Esophagus mucosa (tissue), 1 donor: ENCODE measurements at regions not wholly inside any gene's neighbourhood (a gene's known extent, or its start where the extent isn't known, plus 50 kb on each side); places are given as distances from the start of the nearest gene placed in this dataset.

Source experiments
- ATAC-seq: fragments of 200-7000 bp; cut with Tn5 transposase; one replicate; pipeline ENCODE4 v1.9.1; 2020
- donor health status: DM: yes; HTN: yes; CAD: no.

DNA sequence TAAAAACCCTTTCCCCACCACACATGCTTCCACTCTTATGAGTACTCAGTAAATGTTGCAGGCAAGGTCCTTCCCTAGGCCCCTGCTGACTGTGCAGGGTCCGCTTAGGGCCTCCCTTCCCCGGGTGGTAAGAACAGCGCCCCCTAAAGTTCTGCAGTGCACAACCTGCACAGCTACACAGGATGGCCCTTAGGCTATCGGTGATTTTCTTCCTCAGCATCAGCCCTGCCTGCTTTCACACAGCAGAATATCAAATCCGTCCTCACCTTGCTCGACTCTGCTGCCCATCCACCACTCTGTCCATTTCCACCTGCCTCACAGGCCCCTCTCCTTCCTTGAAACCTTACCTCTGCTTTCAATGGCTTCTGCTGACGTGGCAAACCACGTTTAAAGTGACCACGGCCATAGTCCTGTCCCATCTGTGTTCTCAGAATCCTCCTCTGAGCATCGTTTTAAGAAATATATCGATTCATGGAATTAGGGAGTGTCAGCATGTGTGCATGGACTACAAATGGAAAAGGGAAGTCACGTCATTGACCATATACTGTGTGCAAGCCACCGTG lies 51.4 kb upstream of the TMEM132E start:
- no peak for ATAC-seq

DNA sequence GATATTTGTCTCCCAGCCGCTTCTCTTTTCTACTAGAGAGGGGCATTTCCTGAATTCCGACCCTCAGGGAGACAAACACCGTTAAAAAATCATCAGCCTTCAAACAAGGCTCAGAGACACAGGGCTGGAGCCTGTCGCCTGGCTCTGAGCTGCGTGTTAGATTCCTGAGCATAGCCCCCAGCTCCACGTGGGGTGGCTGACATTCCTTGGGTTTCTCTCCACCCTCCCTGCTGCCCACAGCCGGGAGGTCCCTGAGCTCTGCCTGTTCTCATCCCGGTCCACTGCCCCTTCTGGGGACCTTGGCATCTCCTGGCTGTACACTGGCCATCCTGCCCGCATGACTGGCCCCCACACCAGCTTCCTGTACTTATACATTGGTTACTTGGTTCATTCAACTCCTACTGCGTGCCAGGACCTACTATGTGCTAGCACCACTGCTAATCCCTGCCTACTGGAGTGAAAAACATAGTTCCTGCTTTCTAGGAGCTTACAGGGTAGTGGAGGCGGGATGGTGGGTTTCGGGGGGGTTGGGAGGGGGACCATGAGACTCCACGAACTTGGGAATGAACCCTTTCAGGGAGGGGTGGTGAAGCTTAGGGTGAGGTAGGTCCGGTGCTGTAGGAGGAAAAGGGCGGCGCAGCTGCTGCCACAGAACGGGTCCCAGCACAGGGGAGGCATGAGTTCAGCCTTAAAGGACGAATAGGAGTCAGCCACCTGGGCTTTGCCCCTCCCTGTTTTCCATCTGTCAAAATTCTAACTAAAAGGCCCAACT lies 52.1 kb upstream of the TMEM132E start:
- no peak for ATAC-seq

DNA sequence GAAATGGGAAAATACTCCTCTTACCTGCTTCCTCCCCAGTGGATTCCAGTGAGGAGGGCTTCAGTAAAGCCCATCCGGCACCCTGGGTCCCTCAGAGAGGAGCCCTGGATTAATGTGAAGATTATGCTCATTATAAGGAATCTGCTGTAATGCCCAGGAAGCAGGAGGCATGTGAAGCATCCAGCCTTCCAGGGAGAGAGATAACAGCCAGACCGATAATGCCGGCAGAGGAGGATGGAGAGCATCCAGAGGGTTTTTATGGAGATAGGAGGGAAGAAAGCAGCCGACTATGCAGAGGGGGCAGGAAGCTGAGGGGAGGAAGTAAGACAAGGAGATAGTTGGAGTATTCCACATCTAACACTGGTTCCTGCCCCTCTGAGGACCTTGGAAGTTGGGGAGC lies 53.7 kb upstream of the TMEM132E start:
- ATAC-seq: no peak

DNA sequence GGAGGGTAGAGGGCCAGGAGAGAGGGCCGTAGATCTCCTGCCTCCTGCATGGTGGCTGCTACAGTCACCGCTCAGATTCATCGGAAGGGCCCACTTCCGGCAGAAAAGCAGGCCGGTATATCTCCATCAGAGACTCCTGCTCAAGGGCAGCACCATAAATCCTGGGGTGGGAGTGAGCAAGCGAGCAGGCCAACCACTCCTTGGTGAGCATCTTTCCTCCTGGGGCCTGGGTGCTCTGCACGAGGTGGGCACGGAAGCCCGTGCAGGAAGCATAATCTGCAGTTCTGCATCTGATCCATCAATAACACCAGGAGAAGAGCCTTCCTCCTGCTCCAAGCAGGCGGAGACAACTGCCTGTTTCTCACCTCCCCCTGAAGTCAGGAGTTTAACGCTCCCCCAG lies 57.4 kb upstream of the TMEM132E start:
- ATAC-seq: no peak

DNA sequence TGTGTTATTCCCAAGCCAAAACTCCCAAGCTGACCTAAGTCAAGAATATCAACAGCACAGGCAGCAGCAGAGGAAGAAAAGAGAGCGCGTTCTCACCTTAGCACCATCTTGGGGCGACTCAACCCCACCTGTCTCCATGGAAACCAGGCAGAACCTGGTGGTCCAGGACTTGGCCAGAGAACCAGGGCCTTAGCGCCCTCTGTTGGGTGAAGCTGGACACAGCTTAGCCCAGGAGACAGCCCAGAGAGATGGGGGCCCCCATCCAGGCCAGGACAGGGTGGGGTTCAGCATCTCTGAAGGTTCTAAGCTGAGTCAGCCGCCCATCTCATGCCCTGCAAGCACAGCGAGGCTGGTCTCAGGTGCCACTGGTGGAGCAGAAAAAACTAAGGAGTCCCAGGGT lies 60.1 kb upstream of the TMEM132E start:
- ATAC-seq: no peak

DNA sequence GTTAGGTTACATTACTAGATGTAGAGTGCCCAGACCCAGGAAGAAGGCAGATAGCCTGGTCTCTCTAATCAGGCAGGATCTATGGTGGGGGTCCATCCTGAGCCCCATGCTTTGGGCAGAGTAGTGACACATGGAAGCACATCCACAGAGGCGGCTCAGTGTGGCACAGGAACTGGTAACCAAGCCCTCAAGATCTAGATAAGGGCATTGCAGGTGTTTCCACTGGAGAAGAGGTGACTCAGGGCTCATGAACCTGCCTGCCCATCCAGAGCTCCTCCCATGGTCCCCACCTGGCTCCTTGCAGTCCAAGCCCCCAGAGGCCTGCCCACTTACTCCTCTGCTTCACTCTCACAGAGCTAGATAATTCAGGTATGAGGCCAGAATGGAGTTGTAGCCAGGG lies 62.0 kb upstream of the TMEM132E start:
- ATAC-seq: no peak

DNA sequence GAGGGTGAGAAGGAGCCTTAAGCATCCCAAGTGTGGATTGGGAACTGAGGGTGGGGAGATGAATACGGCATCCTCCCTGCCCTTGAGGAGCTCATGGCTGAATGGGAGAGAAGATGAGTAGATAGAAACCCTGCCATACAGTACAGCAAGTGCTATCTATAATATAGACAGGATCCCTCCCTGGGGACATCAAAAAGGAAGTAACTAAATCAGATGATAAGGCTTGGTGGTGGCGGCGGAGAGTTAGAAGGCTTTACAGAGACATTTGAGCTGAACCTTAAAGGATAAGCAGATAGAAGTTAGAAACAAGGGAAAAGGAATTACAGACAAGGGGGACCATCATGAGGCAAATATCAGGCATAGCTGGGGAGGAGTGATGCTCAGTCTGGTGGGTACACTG lies 67.5 kb upstream of the TMEM132E start:
- no peak for ATAC-seq

DNA sequence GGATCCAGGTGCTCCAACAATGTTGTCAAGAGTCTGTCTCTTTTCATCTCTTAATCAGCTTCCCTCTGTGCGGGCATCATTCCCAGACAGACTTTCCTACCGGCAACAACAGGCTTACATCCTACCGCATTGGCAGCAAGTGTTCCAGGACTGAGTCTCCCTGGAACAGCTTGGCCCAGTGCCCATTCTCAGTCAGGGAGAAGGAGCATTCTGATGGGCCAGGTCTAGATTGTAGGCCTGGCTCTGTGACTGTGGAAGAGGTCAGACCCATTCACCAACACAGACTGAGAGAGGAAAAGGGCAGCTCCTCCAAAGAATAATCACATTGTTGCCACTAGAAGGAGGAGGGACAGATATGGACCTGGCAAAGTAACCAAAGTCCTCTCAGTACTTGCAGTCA lies 68.1 kb upstream of the TMEM132E start:
- ATAC-seq: no peak

DNA sequence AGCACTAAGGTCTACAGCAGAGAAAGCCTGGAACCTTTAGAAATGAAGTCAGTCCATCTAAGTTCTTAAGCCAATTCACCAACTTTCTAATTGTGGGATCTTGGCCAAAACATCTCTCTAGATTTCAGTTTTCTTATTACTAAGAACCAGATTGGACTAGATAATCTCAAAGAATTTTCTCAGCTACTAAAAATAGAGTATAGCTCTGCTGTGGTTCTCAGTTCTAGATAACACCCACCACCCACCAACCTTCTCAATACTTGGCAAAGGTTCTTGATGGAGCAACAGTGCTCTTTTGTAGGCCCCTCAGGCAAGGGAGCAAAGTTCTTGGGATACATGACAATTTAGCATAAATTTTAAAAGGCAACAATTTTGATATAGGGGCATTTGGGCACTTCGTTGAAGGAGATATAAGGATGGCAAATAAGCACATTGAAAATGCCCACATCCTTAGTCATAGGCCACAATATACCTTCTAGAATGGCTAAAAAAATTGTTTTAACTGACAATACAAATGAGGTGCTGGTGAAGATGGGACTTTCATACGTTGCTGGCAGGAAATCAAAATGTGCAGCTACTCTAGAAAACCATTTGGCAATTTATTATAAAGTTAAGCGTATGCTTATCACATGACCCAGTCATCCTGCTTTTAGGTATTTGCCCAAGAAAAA lies 74.4 kb upstream of the TMEM132E start:
- no peak for ATAC-seq

DNA sequence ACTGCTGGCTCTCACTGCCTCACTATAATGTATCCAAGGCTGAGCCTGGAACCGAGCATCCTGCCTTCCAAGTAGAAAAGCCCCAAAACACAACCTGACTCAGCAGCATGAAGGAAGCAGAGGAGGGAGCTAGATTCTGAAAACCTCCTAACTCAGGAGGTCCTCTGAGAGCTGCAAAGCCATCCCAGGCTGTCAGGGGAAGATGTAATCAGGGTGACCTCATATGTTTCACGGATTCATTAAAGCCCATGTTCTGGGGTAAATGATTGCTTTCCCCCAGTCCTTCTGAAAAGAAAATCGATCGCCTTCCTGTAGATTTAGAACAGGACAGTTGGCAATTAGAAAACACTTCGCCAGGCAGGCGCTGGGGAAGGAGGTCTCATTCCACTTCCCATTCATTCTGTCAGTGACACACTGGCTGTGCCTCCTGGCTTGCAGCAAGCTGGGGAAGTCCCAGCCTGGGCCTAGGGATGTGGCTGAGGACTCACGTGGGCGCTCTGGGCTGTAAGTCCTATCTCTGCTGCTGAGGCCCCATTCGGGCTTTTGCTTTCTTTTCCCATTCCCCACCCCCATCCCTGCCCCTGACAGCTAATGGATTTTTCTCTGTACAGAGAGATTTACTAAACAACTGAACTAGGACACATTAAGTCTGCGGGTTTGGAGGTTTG lies 75.7 kb upstream of the TMEM132E start:
- ATAC-seq: no peak

DNA sequence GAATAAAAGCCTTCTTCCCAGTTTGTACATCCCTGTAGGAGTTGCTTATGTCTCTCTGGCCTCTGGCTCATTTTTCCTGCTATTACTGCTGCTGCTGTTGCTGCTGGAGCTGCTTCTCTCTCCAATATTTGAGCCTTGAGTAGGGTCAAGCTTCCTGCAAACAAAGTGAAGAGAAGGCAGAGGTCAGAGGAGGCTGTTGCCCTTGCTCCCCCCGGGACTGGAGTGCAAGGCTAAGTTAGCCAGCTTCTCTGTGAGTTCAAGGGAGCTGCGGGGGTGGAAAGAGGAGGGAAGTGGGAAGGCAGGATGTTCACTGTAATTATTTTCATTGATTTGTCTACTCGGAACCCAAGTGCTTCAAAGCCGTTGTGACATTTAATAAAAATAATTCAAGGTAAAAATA lies 77.0 kb upstream of the TMEM132E start:
- ATAC-seq: no peak

DNA sequence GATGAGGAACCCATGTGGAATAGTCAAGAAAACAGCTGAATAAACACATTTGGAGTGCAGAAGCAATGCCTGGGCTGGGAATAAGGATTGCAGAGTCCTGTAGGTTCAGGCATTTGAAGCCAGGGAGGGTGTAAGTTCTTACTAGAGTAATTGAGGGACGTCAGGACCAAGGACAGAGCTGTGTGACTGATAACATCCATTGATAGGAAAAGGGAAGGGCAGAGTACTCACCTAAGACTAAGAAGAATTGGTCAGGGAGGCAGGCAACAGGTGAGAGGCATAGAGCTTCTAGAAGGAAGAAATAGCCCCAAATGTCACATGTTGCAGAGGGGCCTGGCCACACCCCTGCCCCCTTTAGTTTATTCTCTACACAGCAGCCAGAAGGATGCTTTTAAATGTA lies 79.8 kb upstream of the TMEM132E start:
- no peak for ATAC-seq

DNA sequence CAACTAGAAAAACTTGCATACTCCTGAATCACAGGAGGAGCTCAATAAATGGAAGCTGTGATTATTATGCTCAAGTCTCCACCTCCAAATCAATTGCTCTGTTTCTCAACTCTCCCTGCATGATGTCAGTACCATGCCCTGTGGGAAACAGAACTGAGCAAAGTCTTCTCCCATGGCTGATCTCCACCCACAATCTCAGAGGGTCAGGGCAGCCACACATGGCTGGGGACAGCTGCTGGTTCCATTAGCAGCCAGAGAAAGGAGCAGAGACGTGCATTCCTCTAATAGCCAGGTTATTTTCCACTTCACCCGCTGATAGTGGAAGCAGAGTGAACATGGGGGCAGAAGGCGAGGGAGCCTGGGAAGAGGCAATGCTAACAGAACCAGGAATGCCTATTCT lies 85.5 kb upstream of the TMEM132E start:
- ATAC-seq: no peak

DNA sequence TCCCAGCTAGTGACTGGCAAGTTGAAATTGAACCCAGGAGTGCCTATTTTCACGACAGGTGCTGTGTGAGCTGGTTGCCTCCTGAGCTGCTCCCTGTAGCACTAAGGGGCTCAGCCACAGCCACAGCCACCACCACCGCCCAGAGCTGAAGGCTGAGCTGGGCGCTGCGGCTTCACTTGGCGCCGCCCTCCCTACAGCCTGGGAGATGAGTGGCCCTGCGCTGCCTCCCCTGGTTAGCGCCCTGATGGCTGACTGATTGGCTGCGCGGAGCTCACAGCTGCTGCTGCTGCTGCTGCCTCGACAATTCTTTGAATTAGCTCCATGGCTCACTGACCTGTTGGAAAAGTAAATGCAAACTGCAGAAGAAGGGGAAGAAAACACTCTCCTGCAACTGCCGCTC lies 91.8 kb upstream of the TMEM132E start:
- ATAC-seq: no peak

DNA sequence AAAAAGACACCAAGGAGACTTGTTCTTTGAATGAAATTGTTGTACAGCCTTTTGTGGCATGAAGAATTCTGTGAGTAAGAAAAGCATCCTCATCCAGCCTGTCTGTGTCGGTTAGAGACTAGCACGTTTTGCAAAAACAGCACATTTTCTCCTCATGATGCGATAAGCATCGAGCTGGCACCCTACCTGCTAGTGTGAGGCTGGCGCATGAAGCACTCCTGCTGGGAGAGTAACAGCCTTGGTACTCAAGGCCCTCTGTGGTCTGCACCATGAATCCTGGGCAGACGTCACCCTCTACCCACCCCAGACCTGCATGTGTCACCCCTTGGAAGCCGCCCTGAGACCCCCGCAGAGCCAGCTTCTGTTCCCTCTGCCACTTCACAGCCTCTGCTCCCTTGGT lies 92.6 kb upstream of the TMEM132E start:
- no peak for ATAC-seq

DNA sequence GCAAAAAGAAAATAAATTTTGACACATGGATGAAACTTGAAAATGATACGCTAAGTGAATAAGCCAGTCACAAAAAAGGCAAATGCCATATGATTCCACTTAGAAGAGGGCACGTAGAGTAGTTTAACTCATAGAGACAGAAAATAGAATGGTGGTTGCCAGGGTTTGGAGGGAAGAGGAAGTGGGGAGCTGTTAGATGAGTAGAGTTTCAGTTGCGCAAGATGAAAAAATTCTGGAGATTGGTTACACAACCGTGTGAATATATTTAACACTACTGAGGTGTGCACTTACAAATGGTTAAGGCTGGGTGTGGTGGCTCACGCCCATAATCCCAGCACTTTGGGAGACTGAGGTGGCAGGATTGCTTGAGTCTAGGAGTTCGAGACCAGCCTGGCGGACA lies 93.4 kb upstream of the TMEM132E start:
- ATAC-seq: no peak

DNA sequence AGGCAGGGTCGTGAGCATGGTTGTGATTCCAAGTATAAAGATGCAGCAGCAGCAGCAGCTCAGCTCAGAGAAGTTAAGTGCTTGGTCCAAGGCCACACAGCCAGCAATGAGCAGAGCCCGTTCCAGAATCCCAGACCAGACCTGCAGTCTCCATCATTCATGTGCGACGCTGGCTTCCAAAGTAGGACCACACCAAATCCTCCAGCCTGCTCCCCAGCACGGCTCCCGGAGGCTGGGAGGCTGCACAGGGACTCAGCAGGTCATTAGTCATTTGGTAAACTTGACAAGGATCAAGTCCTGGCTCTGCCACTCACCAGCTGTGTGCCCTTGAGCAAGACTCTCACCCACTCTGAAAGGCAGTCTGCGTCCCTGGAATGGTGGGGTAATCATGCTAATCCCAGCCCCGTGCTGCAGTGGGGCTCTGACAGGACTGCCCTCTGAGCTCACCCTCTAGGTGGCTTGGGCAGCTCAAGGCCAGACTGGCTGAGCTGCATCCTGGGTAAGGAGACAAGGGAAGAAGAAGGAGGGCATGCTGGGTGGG lies 95.1 kb upstream of the TMEM132E start:
- ATAC-seq: no peak

DNA sequence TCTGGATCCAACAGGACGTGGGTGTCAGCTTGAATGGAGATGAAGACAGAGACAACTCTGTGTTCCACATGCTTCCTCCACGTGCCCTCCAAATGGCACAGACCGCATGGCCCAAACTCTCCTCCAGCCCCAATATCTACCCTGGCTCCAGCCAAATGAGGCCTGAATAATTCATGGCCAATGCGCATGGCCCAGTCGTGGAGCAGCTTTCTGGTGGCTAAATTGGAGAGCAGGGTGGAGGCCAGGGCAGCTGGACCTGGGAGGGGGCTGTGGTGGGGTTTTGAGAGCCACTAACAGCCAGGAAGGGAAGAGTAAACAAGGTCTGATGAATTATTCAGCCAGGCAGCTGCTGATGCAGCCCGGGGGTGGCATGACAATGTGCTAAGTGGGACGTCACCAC lies 96.7 kb upstream of the TMEM132E start:
- no peak for ATAC-seq

DNA sequence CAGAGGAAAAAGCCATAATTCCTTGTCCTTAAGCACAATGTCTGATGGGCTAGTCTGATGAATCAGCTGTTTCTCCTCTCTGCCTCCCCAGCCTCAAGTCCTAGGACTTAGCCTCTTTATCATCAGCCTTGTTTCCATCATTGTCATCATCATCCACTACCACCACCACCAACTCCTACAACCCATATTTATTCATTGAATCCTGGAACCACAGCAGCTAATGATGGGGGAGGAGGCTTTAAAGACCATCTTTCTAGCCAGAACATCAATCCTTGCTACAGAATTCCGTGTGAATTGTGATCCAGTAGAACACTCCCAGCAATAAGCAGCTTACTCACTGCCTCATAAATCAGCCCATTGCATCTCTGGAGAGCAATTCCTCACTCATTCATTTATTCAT lies 97.6 kb upstream of the TMEM132E start:
- ATAC-seq: no peak

DNA sequence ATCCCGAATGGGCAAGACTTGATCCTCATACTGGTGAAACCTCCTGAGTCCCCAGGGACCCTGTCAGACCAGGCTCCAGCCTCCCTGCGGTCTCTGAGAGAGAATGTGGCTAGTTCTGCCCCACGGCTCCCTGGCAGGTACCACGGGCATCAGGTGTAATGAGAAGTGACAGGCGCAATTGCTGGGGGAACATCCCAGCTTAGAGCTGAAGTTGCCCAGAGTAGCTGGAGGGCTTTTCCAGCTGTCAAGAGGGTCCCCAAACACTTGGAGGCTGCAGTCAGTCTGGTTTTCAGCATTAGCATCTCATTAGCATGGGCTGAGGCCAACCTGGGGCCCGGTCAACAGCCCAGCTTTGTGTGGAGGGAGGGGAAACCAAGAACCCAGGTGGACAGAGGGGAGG lies 100.0 kb upstream of the TMEM132E start:
- no peak for ATAC-seq

DNA sequence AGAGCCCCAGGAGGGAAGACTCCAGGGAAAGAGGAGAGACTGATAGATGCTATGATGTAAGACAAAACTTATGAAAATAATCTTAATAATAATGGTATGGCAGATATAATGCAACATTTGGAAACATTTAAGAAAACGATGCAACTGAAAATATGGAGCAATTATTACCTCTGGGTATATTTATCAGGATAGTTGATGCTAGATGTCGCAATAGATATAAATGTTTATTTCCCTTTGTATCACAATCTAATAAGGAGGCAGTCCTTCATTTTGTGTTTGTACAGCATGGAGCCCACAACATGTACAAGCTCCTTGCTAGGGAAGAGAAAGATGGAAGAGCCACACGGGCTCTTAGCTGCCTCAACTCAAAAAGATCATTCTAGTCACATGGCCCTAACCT lies 101.1 kb upstream of the TMEM132E start:
- no peak for ATAC-seq

DNA sequence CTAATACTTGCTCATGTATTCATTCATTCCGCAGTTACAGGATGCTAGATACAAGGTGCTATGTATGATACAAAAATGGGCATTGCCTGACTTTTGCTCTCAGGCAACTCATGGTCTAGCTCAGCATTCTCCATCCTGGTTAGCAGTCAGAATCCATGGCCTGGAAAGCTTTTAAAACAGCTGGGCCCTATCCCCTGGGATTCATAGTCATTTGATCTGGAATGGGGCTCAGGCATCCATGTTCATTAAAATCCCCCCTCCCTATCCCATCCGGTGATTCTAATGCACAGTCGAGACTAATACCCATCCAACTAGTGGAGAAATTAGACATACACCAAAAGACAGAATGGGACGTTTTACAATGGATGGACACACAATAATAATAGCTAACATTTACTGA lies 104.1 kb upstream of the TMEM132E start:
- ATAC-seq: no peak

DNA sequence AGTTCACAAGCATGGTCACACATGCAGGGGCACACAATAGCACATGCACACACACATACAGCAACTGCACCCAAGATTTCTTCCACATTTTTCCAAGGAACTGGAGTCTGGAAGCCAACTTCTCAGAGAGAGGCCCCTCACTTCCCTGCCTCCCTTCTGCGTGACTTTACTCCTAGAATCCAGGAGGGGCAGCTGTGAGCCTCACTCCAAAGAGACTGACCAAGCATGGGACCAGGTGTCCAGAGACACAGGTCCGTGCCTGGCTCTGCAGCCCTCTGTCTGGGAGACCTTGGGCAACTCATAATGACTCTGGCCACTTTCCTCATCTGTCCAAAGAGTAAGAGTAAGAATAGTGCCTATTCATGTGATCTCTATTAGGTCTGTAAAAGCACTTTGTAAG lies 104.7 kb upstream of the TMEM132E start:
- ATAC-seq: no peak

DNA sequence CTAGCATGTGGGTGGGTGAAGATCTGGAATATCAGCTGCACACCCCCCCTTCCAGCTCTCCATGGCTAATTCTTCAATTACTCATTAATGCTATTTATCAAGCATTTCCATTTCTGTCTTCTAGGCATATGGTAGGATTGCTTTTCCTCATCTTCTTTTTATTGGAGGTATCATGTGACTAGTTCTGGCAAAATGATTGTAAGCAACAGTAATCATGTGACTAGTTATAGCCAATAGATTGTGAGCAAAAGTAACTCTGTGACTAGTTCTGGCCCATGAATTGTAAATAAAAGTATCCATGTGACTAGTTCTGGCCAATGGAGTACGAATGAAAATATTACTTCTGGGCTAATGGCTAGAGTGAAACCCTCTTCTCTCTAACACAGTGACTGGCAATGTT lies 107.0 kb upstream of the TMEM132E start:
- ATAC-seq: no peak
